NT2/D1 (cell line): ENCODE measurements at regions not wholly inside any gene's neighbourhood (a gene's known extent, or its start where the extent isn't known, plus 50 kb on each side); places are given as distances from the start of the nearest gene placed in this dataset.

Source experiments
- SUZ12 ChIP-seq: IDR thresholded peaks from 2 replicates; pipeline ENCODE4 v1.6.1; 2011; ENCODE audit not compliant: insufficient read length, insufficient read depth; ENCODE audit errors: extremely low read depth
- YY1 ChIP-seq: IDR thresholded peaks from 2 replicates; pipeline ENCODE4 v1.6.1; 2011; ENCODE audit not compliant: insufficient read length, insufficient read depth

- TF ChIP-seq SUZ12 (no peak), YY1 (no peak)
These were observed 238.5 kb downstream of the CDC5L start for GRCh38 chr6:44625996-44626395.
